ENCODE measurements at regions not wholly inside any gene's neighbourhood (a gene's known extent, or its start where the extent isn't known, plus 50 kb on each side); places are given as distances from the start of the nearest gene placed in this dataset.

- TF ChIP-seq CTCF (IDR thresholded peaks at IDR 0.05): no peak
- TF ChIP-seq POLR2A (IDR thresholded peaks at IDR 0.05): no peak
These were observed 540.0 kb upstream of the GRAMD2B start for GRCh38 chr5:125883223-125883622.
